Choroid plexus epithelial cell (primary cell): ENCODE measurements at regions not wholly inside any gene's neighbourhood (a gene's known extent, or its start where the extent isn't known, plus 50 kb on each side); places are given as distances from the start of the nearest gene placed in this dataset.

ENCODE experiments used
- DNase-seq: peaks from one replicate; pipeline ENCODE4 v3.0.0-alpha.2; 2010; ENCODE audit warnings: low read depth
- H3K4me3 ChIP-seq: 2 replicates; pipeline ENCODE4 v1.5.1; 2011; ENCODE audit warnings: low read depth, mild to moderate bottlenecking, control low read depth, low read length, moderate library complexity
- CTCF ChIP-seq: conservative IDR thresholded peaks from 2 replicates; pipeline ENCODE4 v1.5.1; 2011; ENCODE audit warnings: low read depth, mild to moderate bottlenecking, control low read depth, inconsistent platforms, low read length, moderate library complexity

- no peak for TF ChIP-seq CTCF
- no peak overlapping the region for H3K4me3 ChIP-seq
- DNase-seq, result no peak
Measured at GRCh38 chr10:128774979-128775378, 648.8 kb upstream of the MKI67 start.

GRCh38 chr10:128775743-128776142, 649.5 kb upstream of the MKI67 start:
- TF ChIP-seq CTCF, result no peak
- no peak for DNase-seq
- no peak overlapping the region for H3K4me3 ChIP-seq

- H3K4me3 ChIP-seq, result no peak overlapping the region
- DNase-seq, result no peak
- no peak for TF ChIP-seq CTCF
Measured at GRCh38 chr10:128776673-128777252, 650.5 kb upstream of the MKI67 start.

GRCh38 chr10:128777342-128777741, 651.1 kb upstream of the MKI67 start:
- no peak for TF ChIP-seq CTCF
- H3K4me3 ChIP-seq, result no peak overlapping the region
- DNase-seq, result no peak

- TF ChIP-seq CTCF, result no peak
- DNase-seq, result no peak
- no peak overlapping the region for H3K4me3 ChIP-seq
Measured at GRCh38 chr10:128779416-128779815, 653.2 kb upstream of the MKI67 start.

GRCh38 chr10:128780156-128780761, 654.0 kb upstream of the MKI67 start:
- TF ChIP-seq CTCF, result no peak
- H3K4me3 ChIP-seq, result no peak overlapping the region
- DNase-seq, result no peak

GRCh38 chr10:128781637-128782036, 655.4 kb upstream of the MKI67 start:
- no peak for DNase-seq
- no peak overlapping the region for H3K4me3 ChIP-seq
- TF ChIP-seq CTCF, result no peak
